ENCODE measurements at regions not wholly inside any gene's neighbourhood (a gene's known extent, or its start where the extent isn't known, plus 50 kb on each side); places are given as distances from the start of the nearest gene placed in this dataset.

- no peak for DNase-seq
Measured at GRCh38 chr3:43902415-43902814, 211.7 kb downstream of the ABHD5 start.

- DNase-seq, result no peak
Measured at GRCh38 chr3:43905157-43905556, 214.4 kb downstream of the ABHD5 start.

- DNase-seq, result no peak
Measured at GRCh38 chr3:43906849-43907507, 216.2 kb downstream of the ABHD5 start.

- DNase-seq, result no peak
Measured at GRCh38 chr3:43907508-43907858, 216.7 kb downstream of the ABHD5 start.

GRCh38 chr3:43908456-43908855 lies 217.7 kb downstream of the ABHD5 start:
- DNase-seq, result no peak

GRCh38 chr3:43909149-43909548 lies 218.4 kb downstream of the ABHD5 start:
- no peak for DNase-seq

- DNase-seq, result no peak
Measured at GRCh38 chr3:43910750-43911149, 220.0 kb downstream of the ABHD5 start.

- DNase-seq, result no peak
Measured at GRCh38 chr3:43913036-43913948, 222.6 kb downstream of the ABHD5 start.

GRCh38 chr3:43914269-43914668 lies 223.5 kb downstream of the ABHD5 start:
- DNase-seq, result no peak

GRCh38 chr3:43915546-43915945 lies 224.8 kb downstream of the ABHD5 start:
- DNase-seq, result no peak

- DNase-seq, result no peak
Measured at GRCh38 chr3:43917361-43917760, 226.6 kb downstream of the ABHD5 start.

- DNase-seq, result no peak
Measured at GRCh38 chr3:43919029-43919428, 228.3 kb downstream of the ABHD5 start.

GRCh38 chr3:43921056-43921648 lies 230.4 kb downstream of the ABHD5 start:
- no peak for DNase-seq

GRCh38 chr3:43922374-43922773 lies 231.6 kb downstream of the ABHD5 start:
- no peak for DNase-seq

- no peak for DNase-seq
Measured at GRCh38 chr3:43923104-43923882, 232.6 kb downstream of the ABHD5 start.

- DNase-seq, result no peak
Measured at GRCh38 chr3:43926055-43926454, 235.3 kb downstream of the ABHD5 start.

- DNase-seq, result no peak
Measured at GRCh38 chr3:43932921-43933320, 242.2 kb downstream of the ABHD5 start.

GRCh38 chr3:43948013-43948412 lies 257.3 kb downstream of the ABHD5 start:
- DNase-seq, result no peak

- DNase-seq, result no peak
Measured at GRCh38 chr3:43949594-43949993, 258.9 kb downstream of the ABHD5 start.

- DNase-seq, result no peak
Measured at GRCh38 chr3:43950775-43951174, 260.0 kb downstream of the ABHD5 start.

GRCh38 chr3:43951813-43952212 lies 261.1 kb downstream of the ABHD5 start:
- DNase-seq, result no peak

GRCh38 chr3:43953380-43953779 lies 262.6 kb downstream of the ABHD5 start:
- DNase-seq, result no peak
